ENCODE measurements at regions not wholly inside any gene's neighbourhood (a gene's known extent, or its start where the extent isn't known, plus 50 kb on each side); places are given as distances from the start of the nearest gene placed in this dataset.

DNA sequence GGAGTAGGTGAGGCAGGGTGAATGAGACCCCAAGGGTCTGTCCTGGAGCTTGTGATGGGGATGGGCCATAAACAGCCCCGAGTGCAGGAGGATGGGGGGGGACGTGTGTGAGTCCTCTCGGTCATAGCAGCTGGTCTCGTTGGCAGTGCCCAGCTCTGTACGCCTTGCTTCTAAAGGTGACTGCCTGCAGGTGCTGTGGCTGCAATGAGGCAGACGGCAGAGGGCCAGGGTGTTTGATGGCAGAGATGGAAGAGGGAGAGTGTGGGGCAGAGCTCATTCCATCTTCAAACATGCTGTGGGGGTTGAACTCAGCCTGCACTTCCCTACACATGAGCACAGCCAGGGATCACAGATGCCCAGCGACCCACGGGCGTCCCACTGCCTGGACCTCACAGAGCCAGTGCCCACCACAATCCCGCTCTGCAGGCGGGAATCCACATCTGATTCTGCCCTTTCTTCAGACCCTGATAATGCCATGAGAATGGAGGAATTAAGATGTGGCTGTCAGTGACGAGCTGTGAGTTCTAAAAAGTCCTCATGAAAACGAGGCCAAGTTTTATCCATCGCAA, 123.3 kb upstream of the CDH4 start:
- no peak for TF ChIP-seq ZNF626 (tag by site-specific recombination; IDR thresholded peaks at IDR 0.05)
- no peak for TF ChIP-seq PRDM1 (tag by site-specific recombination; IDR thresholded peaks at IDR 0.05)
- TF ChIP-seq ZNF623 (tag by site-specific recombination; IDR thresholded peaks at IDR 0.05): no peak
- no peak for TF ChIP-seq ZNF707 (tag by site-specific recombination; IDR thresholded peaks at IDR 0.05)
- no peak for TF ChIP-seq ZNF335 (tag by site-specific recombination; conservative IDR thresholded peaks at IDR 0.05)
- TF ChIP-seq ZNF121 (tag by site-specific recombination; IDR thresholded peaks at IDR 0.05): no peak
- no peak for TF ChIP-seq ZNF785 (tag by site-specific recombination; IDR thresholded peaks at IDR 0.05)
- no peak for TF ChIP-seq ZNF843 (tag by site-specific recombination; IDR thresholded peaks at IDR 0.05)
- TF ChIP-seq ZBTB7A (tag by site-specific recombination; IDR thresholded peaks at IDR 0.05; ENCODE audit: low read depth): no peak
- no peak for TF ChIP-seq ZIC2 (tag by site-specific recombination; IDR thresholded peaks at IDR 0.05)
- TF ChIP-seq, protein P1, sequence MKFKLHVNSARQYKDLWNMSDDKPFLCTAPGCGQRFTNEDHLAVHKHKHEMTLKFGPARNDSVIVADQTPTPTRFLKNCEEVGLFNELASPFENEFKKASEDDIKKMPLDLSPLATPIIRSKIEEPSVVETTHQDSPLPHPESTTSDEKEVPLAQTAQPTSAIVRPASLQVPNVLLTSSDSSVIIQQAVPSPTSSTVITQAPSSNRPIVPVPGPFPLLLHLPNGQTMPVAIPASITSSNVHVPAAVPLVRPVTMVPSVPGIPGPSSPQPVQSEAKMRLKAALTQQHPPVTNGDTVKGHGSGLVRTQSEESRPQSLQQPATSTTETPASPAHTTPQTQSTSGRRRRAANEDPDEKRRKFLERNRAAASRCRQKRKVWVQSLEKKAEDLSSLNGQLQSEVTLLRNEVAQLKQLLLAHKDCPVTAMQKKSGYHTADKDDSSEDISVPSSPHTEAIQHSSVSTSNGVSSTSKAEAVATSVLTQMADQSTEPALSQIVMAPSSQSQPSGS (tag by site-specific recombination; IDR thresholded peaks at IDR 0.05; ENCODE audit: low read depth): no peak
- TF ChIP-seq ZNF610 (tag by site-specific recombination; IDR thresholded peaks at IDR 0.05; ENCODE audit: borderline replicate concordance): no peak
- CTCF ChIA-PET: interaction anchor here (1.0 to 1.9 kb wide), 2 partner anchors 100 to 918 kb away, joined by 5 to 6 read pairs; no protein-coding TSS in a partner anchor

DNA sequence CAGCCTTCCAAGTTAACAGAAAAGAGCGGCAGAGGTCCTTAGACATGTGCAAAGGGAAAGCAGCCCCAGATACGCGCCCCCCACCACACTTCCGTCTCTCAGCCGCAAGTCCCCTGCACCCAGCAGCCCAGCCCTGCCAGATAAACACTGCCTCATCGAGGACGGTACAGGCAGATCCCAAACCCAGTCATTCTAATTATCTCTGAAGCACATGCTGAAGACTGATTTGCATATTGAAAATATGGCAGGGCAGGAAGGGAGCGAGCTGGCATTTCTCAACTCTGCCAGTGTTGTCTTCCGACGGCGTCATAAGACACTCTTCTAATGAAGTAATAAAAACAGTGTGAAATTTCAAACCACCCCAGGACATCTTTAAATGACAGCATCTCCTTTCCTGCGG, 122.8 kb upstream of the CDH4 start:
- POLR2A ChIA-PET: no interaction called here

More for the DNA sequence above, 123.3 kb upstream of the CDH4 start:
- no peak overlapping the region for H3K27ac ChIP-seq (ENCODE audit: extremely low read depth, low read depth, low read length)
- H3K4me1 ChIP-seq (ENCODE audit: control insufficient read depth, insufficient read depth, low read length): no peaks in the 10 kb centered on the region
- no peak overlapping the region for H3K4me3 ChIP-seq (ENCODE audit: low read depth, low read length)
- POLR2A ChIA-PET: no interaction called here
- no peaks in the 10 kb centered on the region for H3K9me3 ChIP-seq (ENCODE audit: control insufficient read depth, insufficient read depth, low read depth, low read length)
- no peaks in the 10 kb centered on the region for H3K36me3 ChIP-seq (ENCODE audit: control insufficient read depth in 2 of 2, insufficient read depth in 1 of 2, low read length in 2 of 2)

GRCh38 chr20:61130156-61130555, 121.9 kb upstream of the CDH4 start:
- Histone ChIP-seq H3K4me3 (ENCODE audit: low read depth, low read length) (no peak overlapping the region), H3K9me3 (ENCODE audit: control insufficient read depth, insufficient read depth, low read depth, low read length) (no peaks in the 10 kb centered on the region), H3K27ac (ENCODE audit: extremely low read depth, low read depth, low read length) (no peak overlapping the region), H3K4me1 (ENCODE audit: control insufficient read depth, insufficient read depth, low read length) (no peaks in the 10 kb centered on the region), H3K36me3 (ENCODE audit: control insufficient read depth in 2 of 2, insufficient read depth in 1 of 2, low read length in 2 of 2) (no peaks in the 10 kb centered on the region)
- POLR2A ChIA-PET: no interaction called here
- CTCF ChIA-PET: interaction anchor here (0.7 to 1.9 kb wide), 3 partner anchors 9 to 99 kb away, joined by 3 to 6 read pairs (median 4); no protein-coding TSS in a partner anchor
- TF ChIP-seq ZNF302 (tag by site-specific recombination; IDR thresholded peaks at IDR 0.05; ENCODE audit: low read depth) (no peak), ZNF146 (tag by site-specific recombination; IDR thresholded peaks at IDR 0.05) (no peak), CTCF (tag by site-specific recombination; IDR thresholded peaks at IDR 0.05) (no peak), ZNF248 (tag by site-specific recombination; IDR thresholded peaks at IDR 0.05) (no peak), ZNF529 (tag by site-specific recombination; IDR thresholded peaks at IDR 0.05; ENCODE audit: insufficient replicate concordance) (no peak), EGR2 (tag by site-specific recombination; IDR thresholded peaks at IDR 0.05; ENCODE audit: low read depth) (no peak), ZNF623 (tag by site-specific recombination; IDR thresholded peaks at IDR 0.05) (no peak), ZNF37A (tag by site-specific recombination; IDR thresholded peaks at IDR 0.05) (no peak), ZNF768 (tag by site-specific recombination; IDR thresholded peaks at IDR 0.05) (no peak), ZFP37 (tag by site-specific recombination; IDR thresholded peaks at IDR 0.05) (no peak), ZNF549 (tag by site-specific recombination; IDR thresholded peaks at IDR 0.05) (no peak), GLIS2 (tag by site-specific recombination; IDR thresholded peaks at IDR 0.05) (no peak), KLF16 (tag by site-specific recombination; IDR thresholded peaks at IDR 0.05) (no peak), IKZF3 (tag by site-specific recombination; IDR thresholded peaks at IDR 0.05) (no peak), ZNF169 (tag by site-specific recombination; IDR thresholded peaks at IDR 0.05) (no peak), TSHZ1 (tag by site-specific recombination; IDR thresholded peaks at IDR 0.05; ENCODE audit: borderline replicate concordance) (no peak)

More for the DNA sequence above, 122.8 kb upstream of the CDH4 start:
- CTCF ChIA-PET: interaction anchor here (1.9 kb wide), 1 partner anchor 100 kb away, joined by 6 read pairs; no protein-coding TSS in a partner anchor
- no peak overlapping the region for H3K27ac ChIP-seq (ENCODE audit: extremely low read depth, low read depth, low read length)
- H3K4me1 ChIP-seq (ENCODE audit: control insufficient read depth, insufficient read depth, low read length): no peaks in the 10 kb centered on the region
- H3K36me3 ChIP-seq (ENCODE audit: control insufficient read depth in 2 of 2, insufficient read depth in 1 of 2, low read length in 2 of 2): no peaks in the 10 kb centered on the region
- TF ChIP-seq ZNF660 (tag by site-specific recombination; IDR thresholded peaks at IDR 0.05) (no peak), ZIC2 (tag by site-specific recombination; IDR thresholded peaks at IDR 0.05) (peak; percentile 51)
- H3K4me3 ChIP-seq (ENCODE audit: low read depth, low read length): no peak overlapping the region
- H3K9me3 ChIP-seq (ENCODE audit: control insufficient read depth, insufficient read depth, low read depth, low read length): no peaks in the 10 kb centered on the region

Data from HEK293 (cell line).